GM23338 (cell line): ENCODE measurements at regions not wholly inside any gene's neighbourhood (a gene's known extent, or its start where the extent isn't known, plus 50 kb on each side); places are given as distances from the start of the nearest gene placed in this dataset.

Experiments used
- ATAC-seq: fragments of 200-7000 bp; cut with Tn5 transposase; 3 replicates; pipeline ENCODE4 v1.9.1; 2020
- DNase-seq: peaks from one replicate; pipeline ENCODE4 v3.0.0-alpha.2; 2015; ENCODE audit warnings: low spot score
- H2AFZ ChIP-seq: fragments of 200-600 bp; sonication (generic); 2 replicates; pipeline ENCODE4 v1.8.0; 2016; ENCODE audit warnings: antibody characterized with exemption, mild to moderate bottlenecking, moderate library complexity
- H3F3A ChIP-seq: fragments of 200-600 bp; sonication (generic); replicated peaks from 2 replicates; pipeline ENCODE4 v1.8.0; 2017; ENCODE audit warnings: antibody characterized with exemption, mixed run types, low read depth
- H3K27ac ChIP-seq: fragments of 200-600 bp; sonication (generic); 2 replicates; pipeline ENCODE4 v1.6.1; 2016; ENCODE audit warnings: low read depth
- H3K27me3 ChIP-seq: fragments of 200-600 bp; sonication (generic); 2 replicates; pipeline ENCODE4 v1.8.0; 2016; ENCODE audit warnings: mild to moderate bottlenecking, mixed run types, moderate library complexity; ENCODE audit not compliant: insufficient read depth
- H3K36me3 ChIP-seq: fragments of 200-600 bp; sonication (generic); 2 replicates; pipeline ENCODE4 v1.8.0; 2016; ENCODE audit warnings: mild to moderate bottlenecking; ENCODE audit not compliant: insufficient read depth
- H3K4me1 ChIP-seq: fragments of 200-600 bp; sonication (generic); 2 replicates; pipeline ENCODE4 v1.8.0; 2016; ENCODE audit warnings: mild to moderate bottlenecking, moderate library complexity; ENCODE audit not compliant: insufficient read depth
- H3K4me2 ChIP-seq: fragments of 200-600 bp; sonication (generic); 2 replicates; pipeline ENCODE4 v1.7.1; 2017; ENCODE audit warnings: mixed run types
- H3K4me3 ChIP-seq: fragments of 200-600 bp; sonication (generic); 2 replicates; pipeline ENCODE4 v1.6.1; 2016; ENCODE audit warnings: mixed run types
- H3K79me2 ChIP-seq: fragments of 200-600 bp; sonication (generic); replicated peaks from 2 replicates; pipeline ENCODE4 v1.8.0; 2017; ENCODE audit warnings: mild to moderate bottlenecking; ENCODE audit not compliant: insufficient read depth
- H3K9me2 ChIP-seq: fragments of 200-600 bp; sonication (generic); 2 replicates; pipeline ENCODE4 v1.8.0; 2017; ENCODE audit not compliant: insufficient read depth
- H4K20me1 ChIP-seq: fragments of 200-600 bp; sonication (generic); replicated peaks from 2 replicates; pipeline ENCODE4 v1.8.0; 2017; ENCODE audit warnings: mild to moderate bottlenecking; ENCODE audit not compliant: insufficient read depth
- H3K27ac Mint-ChIP-seq: 2 replicates; pipeline ENCODE4 v1.8.0; 2020; ENCODE audit warnings: inconsistent platforms, mild to moderate bottlenecking, moderate library complexity, mixed read lengths
- H3K27me3 Mint-ChIP-seq: 3 replicates; pipeline ENCODE4 v1.8.0; 2022; ENCODE audit warnings: low read depth, mild to moderate bottlenecking, moderate library complexity, mixed read lengths, inconsistent platforms; ENCODE audit not compliant: insufficient read depth, poor library complexity
- H3K36me3 Mint-ChIP-seq: 3 replicates; pipeline ENCODE4 v1.8.0; 2021; ENCODE audit warnings: low read depth, mild to moderate bottlenecking, inconsistent platforms, moderate library complexity, mixed read lengths
- H3K4me1 Mint-ChIP-seq: 3 replicates; pipeline ENCODE4 v1.8.0; 2020; ENCODE audit warnings: mild to moderate bottlenecking, inconsistent platforms, mixed read lengths
- H3K4me3 Mint-ChIP-seq: 3 replicates; pipeline ENCODE4 v1.8.0; 2021; ENCODE audit warnings: moderate library complexity, mild to moderate bottlenecking, inconsistent platforms, mixed read lengths
- H3K9me3 Mint-ChIP-seq: 3 replicates; pipeline ENCODE4 v1.8.0; 2020; ENCODE audit warnings: moderate library complexity, mild to moderate bottlenecking, inconsistent platforms, mixed read lengths
- POLR2AphosphoS5 ChIP-seq: IDR thresholded peaks from 2 replicates; pipeline ENCODE4 v1.6.1; 2016; ENCODE audit warnings: antibody characterized with exemption, low read depth
- REST ChIP-seq: IDR thresholded peaks from one replicate; pipeline ENCODE4 v1.6.1; 2018; ENCODE audit warnings: antibody characterized with exemption; ENCODE audit not compliant: unreplicated experiment
- TF ChIP-seq, protein P1 (sequence below): fragments of 250-450 bp; sonication (Bioruptor Pico); IDR thresholded peaks from 2 replicates; pipeline ENCODE4 v1.5.0; 2020; ENCODE audit warnings: mild to moderate bottlenecking, moderate library complexity
- TF ChIP-seq, protein P2 (sequence below), 2 experiments: fragments of 200-600 bp in 1 of 2; sonication (generic) in 1 of 2; conservative IDR thresholded peaks; 2 replicates each; pipeline versions ENCODE4 v1.5.1 to v1.6.1; 2016 to 2017; ENCODE audit warnings: antibody characterized with exemption in 2 of 2, low read depth in 2 of 2, mild to moderate bottlenecking in 2 of 2, moderate library complexity in 1 of 2

DNA sequence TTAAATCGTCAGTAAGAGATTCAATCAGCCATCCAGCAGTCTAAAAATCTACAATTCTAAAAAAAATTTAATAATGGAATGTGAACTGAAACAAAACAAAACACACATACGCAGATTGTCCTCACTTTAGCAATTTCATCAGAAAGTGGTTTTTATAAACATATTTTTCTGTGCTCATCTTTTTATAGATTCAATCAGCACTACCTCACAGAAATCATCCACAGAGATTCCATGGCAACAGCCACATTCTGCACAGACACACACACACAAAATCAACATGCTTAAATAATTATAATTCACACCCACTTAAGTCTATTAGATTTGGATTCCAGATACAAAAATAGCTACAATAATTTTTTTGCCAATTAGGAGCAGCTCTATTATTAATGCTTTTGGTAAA, 149.0 kb upstream of the KCNIP4 start (continued):
- TF ChIP-seq, protein P1, sequence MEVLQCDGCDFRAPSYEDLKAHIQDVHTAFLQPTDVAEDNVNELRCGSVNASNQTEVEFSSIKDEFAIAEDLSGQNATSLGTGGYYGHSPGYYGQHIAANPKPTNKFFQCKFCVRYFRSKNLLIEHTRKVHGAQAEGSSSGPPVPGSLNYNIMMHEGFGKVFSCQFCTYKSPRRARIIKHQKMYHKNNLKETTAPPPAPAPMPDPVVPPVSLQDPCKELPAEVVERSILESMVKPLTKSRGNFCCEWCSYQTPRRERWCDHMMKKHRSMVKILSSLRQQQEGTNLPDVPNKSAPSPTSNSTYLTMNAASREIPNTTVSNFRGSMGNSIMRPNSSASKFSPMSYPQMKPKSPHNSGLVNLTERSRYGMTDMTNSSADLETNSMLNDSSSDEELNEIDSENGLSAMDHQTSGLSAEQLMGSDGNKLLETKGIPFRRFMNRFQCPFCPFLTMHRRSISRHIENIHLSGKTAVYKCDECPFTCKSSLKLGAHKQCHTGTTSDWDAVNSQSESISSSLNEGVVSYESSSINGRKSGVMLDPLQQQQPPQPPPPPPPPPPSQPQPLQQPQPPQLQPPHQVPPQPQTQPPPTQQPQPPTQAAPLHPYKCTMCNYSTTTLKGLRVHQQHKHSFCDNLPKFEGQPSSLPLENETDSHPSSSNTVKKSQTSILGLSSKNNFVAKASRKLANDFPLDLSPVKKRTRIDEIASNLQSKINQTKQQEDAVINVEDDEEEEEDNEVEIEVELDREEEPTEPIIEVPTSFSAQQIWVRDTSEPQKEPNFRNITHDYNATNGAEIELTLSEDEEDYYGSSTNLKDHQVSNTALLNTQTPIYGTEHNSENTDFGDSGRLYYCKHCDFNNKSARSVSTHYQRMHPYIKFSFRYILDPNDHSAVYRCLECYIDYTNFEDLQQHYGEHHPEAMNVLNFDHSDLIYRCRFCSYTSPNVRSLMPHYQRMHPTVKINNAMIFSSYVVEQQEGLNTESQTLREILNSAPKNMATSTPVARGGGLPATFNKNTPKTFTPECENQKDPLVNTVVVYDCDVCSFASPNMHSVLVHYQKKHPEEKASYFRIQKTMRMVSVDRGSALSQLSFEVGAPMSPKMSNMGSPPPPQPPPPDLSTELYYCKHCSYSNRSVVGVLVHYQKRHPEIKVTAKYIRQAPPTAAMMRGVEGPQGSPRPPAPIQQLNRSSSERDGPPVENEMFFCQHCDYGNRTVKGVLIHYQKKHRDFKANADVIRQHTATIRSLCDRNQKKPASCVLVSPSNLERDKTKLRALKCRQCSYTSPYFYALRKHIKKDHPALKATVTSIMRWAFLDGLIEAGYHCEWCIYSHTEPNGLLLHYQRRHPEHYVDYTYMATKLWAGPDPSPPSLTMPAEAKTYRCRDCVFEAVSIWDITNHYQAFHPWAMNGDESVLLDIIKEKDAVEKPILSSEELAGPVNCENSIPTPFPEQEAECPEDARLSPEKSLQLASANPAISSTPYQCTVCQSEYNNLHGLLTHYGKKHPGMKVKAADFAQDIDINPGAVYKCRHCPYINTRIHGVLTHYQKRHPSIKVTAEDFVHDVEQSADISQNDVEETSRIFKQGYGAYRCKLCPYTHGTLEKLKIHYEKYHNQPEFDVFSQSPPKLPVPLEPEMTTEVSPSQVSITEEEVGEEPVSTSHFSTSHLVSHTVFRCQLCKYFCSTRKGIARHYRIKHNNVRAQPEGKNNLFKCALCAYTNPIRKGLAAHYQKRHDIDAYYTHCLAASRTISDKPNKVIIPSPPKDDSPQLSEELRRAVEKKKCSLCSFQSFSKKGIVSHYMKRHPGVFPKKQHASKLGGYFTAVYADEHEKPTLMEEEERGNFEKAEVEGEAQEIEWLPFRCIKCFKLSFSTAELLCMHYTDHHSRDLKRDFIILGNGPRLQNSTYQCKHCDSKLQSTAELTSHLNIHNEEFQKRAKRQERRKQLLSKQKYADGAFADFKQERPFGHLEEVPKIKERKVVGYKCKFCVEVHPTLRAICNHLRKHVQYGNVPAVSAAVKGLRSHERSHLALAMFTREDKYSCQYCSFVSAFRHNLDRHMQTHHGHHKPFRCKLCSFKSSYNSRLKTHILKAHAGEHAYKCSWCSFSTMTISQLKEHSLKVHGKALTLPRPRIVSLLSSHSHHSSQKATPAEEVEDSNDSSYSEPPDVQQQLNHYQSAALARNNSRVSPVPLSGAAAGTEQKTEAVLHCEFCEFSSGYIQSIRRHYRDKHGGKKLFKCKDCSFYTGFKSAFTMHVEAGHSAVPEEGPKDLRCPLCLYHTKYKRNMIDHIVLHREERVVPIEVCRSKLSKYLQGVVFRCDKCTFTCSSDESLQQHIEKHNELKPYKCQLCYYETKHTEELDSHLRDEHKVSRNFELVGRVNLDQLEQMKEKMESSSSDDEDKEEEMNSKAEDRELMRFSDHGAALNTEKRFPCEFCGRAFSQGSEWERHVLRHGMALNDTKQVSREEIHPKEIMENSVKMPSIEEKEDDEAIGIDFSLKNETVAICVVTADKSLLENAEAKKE (CRISPR knock-in tag), result no peak

GRCh38 chr4:22094217-22094616, 145.6 kb upstream of the KCNIP4 start:
- no peak overlapping the region for H3K27ac Mint-ChIP-seq
- H3K36me3 Mint-ChIP-seq, result no peaks in the 10 kb centered on the region
- H3K4me3 Mint-ChIP-seq, result no peak overlapping the region
- Histone ChIP-seq H4K20me1 (no peaks in the 10 kb centered on the region), H3K4me3 (no peak overlapping the region), H3K9me2 (peaks cover 3% of the 10 kb centered on the region; the same call in 1 of the 2 replicates), H3K4me2 (no peak overlapping the region), H3F3A (no peaks in the 10 kb centered on the region), H3K36me3 (no peaks in the 10 kb centered on the region), H3K4me1 (no peaks in the 10 kb centered on the region), H3K79me2 (no peaks in the 10 kb centered on the region), H3K27me3 (no peaks in the 10 kb centered on the region), H2AFZ (no peak overlapping the region), H3K27ac (no peak overlapping the region)
- peaks cover 3% of the 10 kb centered on the region for H3K27me3 Mint-ChIP-seq
- no peak for ATAC-seq
- DNase-seq, result no peak
- no peaks in the 10 kb centered on the region for H3K9me3 Mint-ChIP-seq
- H3K4me1 Mint-ChIP-seq, result peaks cover 9% of the 10 kb centered on the region; the same call in 2 of the 3 replicates
- TF ChIP-seq POLR2AphosphoS5 (no peak), REST (no peak)
- TF ChIP-seq, protein P2, sequence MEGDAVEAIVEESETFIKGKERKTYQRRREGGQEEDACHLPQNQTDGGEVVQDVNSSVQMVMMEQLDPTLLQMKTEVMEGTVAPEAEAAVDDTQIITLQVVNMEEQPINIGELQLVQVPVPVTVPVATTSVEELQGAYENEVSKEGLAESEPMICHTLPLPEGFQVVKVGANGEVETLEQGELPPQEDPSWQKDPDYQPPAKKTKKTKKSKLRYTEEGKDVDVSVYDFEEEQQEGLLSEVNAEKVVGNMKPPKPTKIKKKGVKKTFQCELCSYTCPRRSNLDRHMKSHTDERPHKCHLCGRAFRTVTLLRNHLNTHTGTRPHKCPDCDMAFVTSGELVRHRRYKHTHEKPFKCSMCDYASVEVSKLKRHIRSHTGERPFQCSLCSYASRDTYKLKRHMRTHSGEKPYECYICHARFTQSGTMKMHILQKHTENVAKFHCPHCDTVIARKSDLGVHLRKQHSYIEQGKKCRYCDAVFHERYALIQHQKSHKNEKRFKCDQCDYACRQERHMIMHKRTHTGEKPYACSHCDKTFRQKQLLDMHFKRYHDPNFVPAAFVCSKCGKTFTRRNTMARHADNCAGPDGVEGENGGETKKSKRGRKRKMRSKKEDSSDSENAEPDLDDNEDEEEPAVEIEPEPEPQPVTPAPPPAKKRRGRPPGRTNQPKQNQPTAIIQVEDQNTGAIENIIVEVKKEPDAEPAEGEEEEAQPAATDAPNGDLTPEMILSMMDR (conservative IDR thresholded peaks at IDR 0.05; ENCODE audit: low read depth in 2 of 2), result no peak
